GM12872 (cell line): ENCODE measurements at regions not wholly inside any gene's neighbourhood (a gene's known extent, or its start where the extent isn't known, plus 50 kb on each side); places are given as distances from the start of the nearest gene placed in this dataset.

ENCODE experiments used
- TF ChIP-seq, protein P1 (sequence below): IDR thresholded peaks from 3 replicates; pipeline ENCODE4 v1.5.1; 2011; ENCODE audit warnings: low read depth, mild to moderate bottlenecking, low read length, moderate library complexity; ENCODE audit not compliant: insufficient read depth

DNA sequence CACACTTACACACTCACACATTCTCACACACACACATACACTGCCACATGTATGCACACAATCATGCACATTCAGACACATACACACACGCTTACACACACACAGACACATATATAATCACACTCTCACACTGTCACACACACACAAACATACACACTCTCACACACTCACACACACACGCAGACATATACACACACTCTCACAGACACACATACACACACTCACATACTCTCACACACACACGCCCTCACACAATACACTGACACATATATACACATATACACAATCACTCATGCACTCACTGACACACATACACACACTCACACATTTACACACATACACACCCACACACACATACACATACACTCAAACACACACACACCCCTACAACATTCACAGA, 435.3 kb upstream of the FRG1 start:
- TF ChIP-seq, protein P1, sequence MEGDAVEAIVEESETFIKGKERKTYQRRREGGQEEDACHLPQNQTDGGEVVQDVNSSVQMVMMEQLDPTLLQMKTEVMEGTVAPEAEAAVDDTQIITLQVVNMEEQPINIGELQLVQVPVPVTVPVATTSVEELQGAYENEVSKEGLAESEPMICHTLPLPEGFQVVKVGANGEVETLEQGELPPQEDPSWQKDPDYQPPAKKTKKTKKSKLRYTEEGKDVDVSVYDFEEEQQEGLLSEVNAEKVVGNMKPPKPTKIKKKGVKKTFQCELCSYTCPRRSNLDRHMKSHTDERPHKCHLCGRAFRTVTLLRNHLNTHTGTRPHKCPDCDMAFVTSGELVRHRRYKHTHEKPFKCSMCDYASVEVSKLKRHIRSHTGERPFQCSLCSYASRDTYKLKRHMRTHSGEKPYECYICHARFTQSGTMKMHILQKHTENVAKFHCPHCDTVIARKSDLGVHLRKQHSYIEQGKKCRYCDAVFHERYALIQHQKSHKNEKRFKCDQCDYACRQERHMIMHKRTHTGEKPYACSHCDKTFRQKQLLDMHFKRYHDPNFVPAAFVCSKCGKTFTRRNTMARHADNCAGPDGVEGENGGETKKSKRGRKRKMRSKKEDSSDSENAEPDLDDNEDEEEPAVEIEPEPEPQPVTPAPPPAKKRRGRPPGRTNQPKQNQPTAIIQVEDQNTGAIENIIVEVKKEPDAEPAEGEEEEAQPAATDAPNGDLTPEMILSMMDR = no peak

DNA sequence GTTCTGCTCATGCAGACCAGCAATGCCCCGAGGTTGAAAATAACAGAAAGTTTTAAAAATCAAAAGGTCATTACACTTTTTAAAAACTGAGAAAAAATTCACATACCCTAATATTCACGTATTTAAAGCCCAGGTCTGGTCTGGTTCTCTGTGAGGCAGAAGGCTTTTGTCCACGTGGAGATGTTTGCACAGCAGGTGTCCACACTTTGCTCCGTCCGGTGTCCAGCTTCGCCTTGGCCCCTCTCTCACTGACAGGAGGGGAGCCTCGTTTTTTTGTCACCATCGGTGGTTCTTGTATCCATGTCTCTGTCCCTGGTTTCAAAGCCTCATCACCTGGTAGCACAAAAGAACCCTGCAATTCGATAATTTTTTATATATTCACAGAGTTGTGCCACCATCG, 434.6 kb upstream of the FRG1 start:
- TF ChIP-seq, protein P1 = no peak

DNA sequence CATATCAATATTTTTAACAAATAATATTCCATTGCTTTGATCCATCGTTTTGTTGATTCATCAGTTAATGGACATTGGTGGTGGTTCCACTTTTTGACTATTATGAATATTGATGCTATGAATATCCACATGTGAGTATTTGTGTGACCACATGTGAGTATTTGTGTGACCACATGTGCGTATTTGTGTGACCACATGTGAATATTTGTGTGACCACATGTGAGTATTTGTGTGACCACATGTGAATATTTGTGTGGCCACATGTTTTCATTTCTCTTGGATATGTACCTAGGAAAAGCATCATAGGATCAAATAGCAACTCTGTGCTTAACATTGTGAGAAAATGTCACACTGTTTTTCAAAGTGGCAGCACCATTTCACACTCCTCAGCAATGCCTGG, 433.6 kb upstream of the FRG1 start:
- TF ChIP-seq, protein P1 = no peak

DNA sequence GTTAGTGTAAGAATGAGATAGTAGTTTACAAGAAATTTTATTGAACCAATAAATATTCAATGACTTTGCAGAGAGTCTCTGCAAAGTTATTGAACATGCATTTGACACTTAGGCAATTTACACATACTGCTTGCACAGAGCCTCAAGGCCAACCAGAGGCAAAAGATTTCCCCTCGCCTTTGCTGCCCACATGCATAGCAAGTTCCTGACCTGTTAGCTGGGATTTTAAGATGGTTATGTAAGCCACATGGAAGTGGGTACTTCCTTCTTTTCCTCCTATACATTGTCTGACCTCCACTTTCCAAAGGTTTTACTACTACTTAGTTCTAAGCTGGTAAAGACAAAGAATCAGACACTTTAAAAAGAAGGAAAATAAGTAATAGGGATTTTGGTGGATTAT, 430.1 kb upstream of the FRG1 start:
- TF ChIP-seq, protein P1 = no peak

DNA sequence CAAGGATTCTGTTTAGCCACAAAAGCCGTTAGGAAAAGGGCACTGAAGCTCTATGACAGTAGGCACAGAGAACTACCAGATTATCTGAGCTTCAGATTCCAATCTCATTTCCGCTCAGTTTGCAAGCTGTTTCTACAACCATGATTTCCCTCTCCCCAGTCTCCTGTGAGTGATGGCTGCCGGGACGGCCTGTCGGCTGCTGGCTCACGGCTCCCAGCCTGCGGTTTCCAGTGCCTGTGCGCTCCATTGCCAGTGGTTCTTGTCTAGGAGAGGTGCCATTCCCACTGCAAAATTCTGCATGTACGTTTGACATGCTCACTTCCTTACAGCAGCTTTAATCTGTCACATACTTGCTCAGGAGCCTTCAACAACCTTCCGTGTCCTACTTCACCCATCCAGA, 429.1 kb upstream of the FRG1 start:
- TF ChIP-seq, protein P1 = no peak

DNA sequence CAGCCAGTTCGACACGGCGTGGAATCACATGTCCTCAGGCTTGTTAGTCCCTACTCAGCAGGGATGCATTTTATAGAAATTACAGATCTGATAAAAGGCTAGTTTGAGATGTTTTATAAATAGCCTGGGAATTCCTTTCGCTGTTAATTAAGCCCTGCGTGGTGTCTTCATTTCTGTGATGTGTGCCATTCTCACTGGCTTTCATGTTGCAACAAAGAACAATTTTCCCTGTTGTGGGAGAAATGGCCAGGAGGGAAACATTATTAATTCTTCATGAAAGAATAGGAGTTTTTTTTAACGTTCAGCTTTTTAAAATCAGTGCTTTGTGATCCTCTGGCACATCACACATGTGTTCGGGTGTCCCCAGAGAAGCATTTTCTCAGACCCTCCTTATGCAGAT, 427.3 kb upstream of the FRG1 start:
- TF ChIP-seq, protein P1 = no peak

DNA sequence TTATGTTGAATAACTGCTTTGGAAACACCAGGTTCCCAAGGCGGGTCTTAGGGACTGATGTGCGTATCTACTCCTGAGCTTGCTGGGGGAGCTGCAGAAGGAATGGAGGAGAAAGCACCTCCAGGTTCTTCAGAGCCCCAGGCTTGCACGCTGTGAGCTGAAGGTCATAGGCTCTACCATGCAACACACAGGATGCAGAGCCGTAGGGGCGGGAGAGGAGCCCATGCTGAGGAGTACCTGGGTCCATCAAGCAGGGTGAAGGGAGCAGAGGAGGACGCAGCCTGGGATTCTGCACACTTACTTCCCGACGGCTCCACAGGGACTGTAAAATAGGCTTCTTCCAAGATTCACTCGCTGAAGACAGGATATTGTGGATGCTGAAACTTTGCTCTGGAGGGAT, 426.5 kb upstream of the FRG1 start:
- TF ChIP-seq, protein P1 = no peak

DNA sequence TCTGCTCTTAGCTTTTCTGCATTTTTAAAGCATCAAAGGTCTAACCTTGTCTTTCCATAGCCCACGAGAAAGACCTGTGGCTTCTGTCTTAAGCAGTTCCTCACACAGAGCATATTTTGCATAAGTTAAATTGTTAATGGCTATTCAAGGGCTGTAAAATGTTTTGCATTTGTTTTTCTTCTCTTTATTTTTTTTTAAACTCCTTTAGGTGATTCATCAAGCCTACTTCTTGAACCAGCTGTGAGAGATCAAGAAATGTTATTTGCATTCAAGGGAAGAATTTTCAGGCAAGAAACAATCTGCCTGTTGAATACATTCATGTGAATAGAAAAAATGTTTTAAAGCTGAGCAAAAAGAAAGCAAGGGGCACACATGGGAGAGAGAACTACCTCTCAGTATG, 423.8 kb upstream of the FRG1 start:
- TF ChIP-seq, protein P1 = no peak
